ENCODE measurements at regions not wholly inside any gene's neighbourhood (a gene's known extent, or its start where the extent isn't known, plus 50 kb on each side); places are given as distances from the start of the nearest gene placed in this dataset.

GRCh38 chr11:119480380-119481020 is 57.5 kb upstream of the THY1 start:
- no peak for TF ChIP-seq CTCF (IDR thresholded peaks at IDR 0.05)
- no peak for TF ChIP-seq EP300 (IDR thresholded peaks at IDR 0.05)
- no peak for TF ChIP-seq POLR2A (IDR thresholded peaks at IDR 0.05)

All from tibial nerve (tissue), 4 donors.